ENCODE measurements at regions not wholly inside any gene's neighbourhood (a gene's known extent, or its start where the extent isn't known, plus 50 kb on each side); places are given as distances from the start of the nearest gene placed in this dataset.

DNA sequence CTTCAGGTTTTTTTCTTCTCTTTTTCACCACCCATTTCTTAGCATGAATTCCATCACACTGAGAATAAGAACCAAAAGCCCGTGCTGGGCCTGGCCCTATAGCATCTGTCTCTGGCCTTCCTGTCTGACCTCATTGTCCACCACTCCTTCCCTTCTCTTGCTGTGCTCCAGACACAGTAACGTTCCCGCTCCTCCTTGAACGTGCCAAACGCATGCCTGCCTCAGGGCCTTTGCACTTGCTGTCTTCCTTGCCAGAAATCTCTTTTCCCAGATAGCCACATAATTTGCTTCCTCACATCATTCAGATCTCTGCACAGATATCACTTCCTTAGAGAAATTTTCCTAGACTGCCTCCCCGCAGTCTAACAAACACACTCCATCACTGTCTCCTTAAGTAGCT is 119.6 kb upstream of the CPSF6 start:
- TF ChIP-seq EP300 (conservative IDR thresholded peaks at IDR 0.05; ENCODE audit: poor library complexity, severe bottlenecking) (no peak), POLR2AphosphoS5 (IDR thresholded peaks at IDR 0.05) (no peak), EZH2 (IDR thresholded peaks at IDR 0.05; ENCODE audit: borderline replicate concordance, insufficient read depth, low read length, poor library complexity, severe bottlenecking) (no peak), MXI1 (conservative IDR thresholded peaks at IDR 0.05; ENCODE audit: poor library complexity, severe bottlenecking) (no peak), TAF1 (IDR thresholded peaks at IDR 0.05; ENCODE audit: low read depth) (no peak), RAD21 (conservative IDR thresholded peaks at IDR 0.05) (no peak)
- TF ChIP-seq, protein P1, sequence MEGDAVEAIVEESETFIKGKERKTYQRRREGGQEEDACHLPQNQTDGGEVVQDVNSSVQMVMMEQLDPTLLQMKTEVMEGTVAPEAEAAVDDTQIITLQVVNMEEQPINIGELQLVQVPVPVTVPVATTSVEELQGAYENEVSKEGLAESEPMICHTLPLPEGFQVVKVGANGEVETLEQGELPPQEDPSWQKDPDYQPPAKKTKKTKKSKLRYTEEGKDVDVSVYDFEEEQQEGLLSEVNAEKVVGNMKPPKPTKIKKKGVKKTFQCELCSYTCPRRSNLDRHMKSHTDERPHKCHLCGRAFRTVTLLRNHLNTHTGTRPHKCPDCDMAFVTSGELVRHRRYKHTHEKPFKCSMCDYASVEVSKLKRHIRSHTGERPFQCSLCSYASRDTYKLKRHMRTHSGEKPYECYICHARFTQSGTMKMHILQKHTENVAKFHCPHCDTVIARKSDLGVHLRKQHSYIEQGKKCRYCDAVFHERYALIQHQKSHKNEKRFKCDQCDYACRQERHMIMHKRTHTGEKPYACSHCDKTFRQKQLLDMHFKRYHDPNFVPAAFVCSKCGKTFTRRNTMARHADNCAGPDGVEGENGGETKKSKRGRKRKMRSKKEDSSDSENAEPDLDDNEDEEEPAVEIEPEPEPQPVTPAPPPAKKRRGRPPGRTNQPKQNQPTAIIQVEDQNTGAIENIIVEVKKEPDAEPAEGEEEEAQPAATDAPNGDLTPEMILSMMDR (IDR thresholded peaks at IDR 0.05; ENCODE audit: poor library complexity, severe bottlenecking) = no peak
- TF ChIP-seq, protein P2, sequence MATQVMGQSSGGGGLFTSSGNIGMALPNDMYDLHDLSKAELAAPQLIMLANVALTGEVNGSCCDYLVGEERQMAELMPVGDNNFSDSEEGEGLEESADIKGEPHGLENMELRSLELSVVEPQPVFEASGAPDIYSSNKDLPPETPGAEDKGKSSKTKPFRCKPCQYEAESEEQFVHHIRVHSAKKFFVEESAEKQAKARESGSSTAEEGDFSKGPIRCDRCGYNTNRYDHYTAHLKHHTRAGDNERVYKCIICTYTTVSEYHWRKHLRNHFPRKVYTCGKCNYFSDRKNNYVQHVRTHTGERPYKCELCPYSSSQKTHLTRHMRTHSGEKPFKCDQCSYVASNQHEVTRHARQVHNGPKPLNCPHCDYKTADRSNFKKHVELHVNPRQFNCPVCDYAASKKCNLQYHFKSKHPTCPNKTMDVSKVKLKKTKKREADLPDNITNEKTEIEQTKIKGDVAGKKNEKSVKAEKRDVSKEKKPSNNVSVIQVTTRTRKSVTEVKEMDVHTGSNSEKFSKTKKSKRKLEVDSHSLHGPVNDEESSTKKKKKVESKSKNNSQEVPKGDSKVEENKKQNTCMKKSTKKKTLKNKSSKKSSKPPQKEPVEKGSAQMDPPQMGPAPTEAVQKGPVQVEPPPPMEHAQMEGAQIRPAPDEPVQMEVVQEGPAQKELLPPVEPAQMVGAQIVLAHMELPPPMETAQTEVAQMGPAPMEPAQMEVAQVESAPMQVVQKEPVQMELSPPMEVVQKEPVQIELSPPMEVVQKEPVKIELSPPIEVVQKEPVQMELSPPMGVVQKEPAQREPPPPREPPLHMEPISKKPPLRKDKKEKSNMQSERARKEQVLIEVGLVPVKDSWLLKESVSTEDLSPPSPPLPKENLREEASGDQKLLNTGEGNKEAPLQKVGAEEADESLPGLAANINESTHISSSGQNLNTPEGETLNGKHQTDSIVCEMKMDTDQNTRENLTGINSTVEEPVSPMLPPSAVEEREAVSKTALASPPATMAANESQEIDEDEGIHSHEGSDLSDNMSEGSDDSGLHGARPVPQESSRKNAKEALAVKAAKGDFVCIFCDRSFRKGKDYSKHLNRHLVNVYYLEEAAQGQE (IDR thresholded peaks at IDR 0.05; ENCODE audit: borderline replicate concordance) = no peak

All from neural cell (in vitro differentiated cells).